ENCODE measurements at regions not wholly inside any gene's neighbourhood (a gene's known extent, or its start where the extent isn't known, plus 50 kb on each side); places are given as distances from the start of the nearest gene placed in this dataset.
"Not testable (repeated sequence)": the region's sequence is repeated elsewhere in the genome, so short reads cannot be mapped to it uniquely, and the experiment has no call there.

DNA sequence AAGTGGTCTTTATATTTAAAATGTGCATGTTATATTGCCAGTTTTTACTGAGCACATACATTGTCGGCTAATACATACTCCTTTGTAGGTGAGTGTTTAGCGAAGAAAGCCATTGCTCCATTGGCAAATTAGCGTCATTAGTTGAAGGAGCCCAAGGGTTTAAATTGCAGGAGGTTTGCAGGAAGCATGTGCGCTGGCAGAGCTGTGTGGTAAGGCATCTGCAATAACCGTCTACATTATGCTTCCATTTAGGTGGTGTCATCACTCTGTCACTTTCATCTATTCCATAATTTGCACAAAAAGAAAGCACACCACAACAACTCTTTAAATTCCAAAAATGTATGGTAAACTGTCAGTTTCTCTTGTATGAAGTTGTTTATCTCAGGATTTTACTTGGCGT, 82.8 kb upstream of the BDP1 start:
- TF ChIP-seq, protein P1, sequence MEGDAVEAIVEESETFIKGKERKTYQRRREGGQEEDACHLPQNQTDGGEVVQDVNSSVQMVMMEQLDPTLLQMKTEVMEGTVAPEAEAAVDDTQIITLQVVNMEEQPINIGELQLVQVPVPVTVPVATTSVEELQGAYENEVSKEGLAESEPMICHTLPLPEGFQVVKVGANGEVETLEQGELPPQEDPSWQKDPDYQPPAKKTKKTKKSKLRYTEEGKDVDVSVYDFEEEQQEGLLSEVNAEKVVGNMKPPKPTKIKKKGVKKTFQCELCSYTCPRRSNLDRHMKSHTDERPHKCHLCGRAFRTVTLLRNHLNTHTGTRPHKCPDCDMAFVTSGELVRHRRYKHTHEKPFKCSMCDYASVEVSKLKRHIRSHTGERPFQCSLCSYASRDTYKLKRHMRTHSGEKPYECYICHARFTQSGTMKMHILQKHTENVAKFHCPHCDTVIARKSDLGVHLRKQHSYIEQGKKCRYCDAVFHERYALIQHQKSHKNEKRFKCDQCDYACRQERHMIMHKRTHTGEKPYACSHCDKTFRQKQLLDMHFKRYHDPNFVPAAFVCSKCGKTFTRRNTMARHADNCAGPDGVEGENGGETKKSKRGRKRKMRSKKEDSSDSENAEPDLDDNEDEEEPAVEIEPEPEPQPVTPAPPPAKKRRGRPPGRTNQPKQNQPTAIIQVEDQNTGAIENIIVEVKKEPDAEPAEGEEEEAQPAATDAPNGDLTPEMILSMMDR (IDR thresholded peaks at IDR 0.05) = not testable (repeated sequence)
- TF ChIP-seq, protein P2, sequence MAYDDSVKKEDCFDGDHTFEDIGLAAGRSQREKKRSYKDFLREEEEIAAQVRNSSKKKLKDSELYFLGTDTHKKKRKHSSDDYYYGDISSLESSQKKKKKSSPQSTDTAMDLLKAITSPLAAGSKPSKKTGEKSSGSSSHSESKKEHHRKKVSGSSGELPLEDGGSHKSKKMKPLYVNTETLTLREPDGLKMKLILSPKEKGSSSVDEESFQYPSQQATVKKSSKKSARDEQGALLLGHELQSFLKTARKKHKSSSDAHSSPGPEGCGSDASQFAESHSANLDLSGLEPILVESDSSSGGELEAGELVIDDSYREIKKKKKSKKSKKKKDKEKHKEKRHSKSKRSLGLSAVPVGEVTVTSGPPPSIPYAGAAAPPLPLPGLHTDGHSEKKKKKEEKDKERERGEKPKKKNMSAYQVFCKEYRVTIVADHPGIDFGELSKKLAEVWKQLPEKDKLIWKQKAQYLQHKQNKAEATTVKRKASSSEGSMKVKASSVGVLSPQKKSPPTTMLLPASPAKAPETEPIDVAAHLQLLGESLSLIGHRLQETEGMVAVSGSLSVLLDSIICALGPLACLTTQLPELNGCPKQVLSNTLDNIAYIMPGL (CRISPR knock-in tag; IDR thresholded peaks at IDR 0.05; ENCODE audit: borderline replicate concordance) = not testable (repeated sequence)
- not testable (repeated sequence) for TF ChIP-seq SMC3 (IDR thresholded peaks at IDR 0.05); RNF2 (IDR thresholded peaks at IDR 0.05; ENCODE audit: borderline replicate concordance, low read depth); POLR2AphosphoS2 (conservative IDR thresholded peaks at IDR 0.05; ENCODE audit: low read length); POLR2A (IDR thresholded peaks at IDR 0.05; ENCODE audit: low read length); EP300 (IDR thresholded peaks at IDR 0.05); RAD21 (conservative IDR thresholded peaks at IDR 0.05 in 1 of 2, IDR thresholded peaks at IDR 0.05 in 1 of 2); RCOR1 (IDR thresholded peaks at IDR 0.05; ENCODE audit: low read depth, low read length); ZC3H11A (IDR thresholded peaks at IDR 0.05); EHMT2 (IDR thresholded peaks at IDR 0.05; ENCODE audit: low read depth); TFCP2L1 (CRISPR knock-in tag; IDR thresholded peaks at IDR 0.05)
- TF ChIP-seq, protein P3, sequence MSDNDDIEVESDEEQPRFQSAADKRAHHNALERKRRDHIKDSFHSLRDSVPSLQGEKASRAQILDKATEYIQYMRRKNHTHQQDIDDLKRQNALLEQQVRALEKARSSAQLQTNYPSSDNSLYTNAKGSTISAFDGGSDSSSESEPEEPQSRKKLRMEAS (IDR thresholded peaks at IDR 0.05) = not testable (repeated sequence)
- TF ChIP-seq, protein P4, sequence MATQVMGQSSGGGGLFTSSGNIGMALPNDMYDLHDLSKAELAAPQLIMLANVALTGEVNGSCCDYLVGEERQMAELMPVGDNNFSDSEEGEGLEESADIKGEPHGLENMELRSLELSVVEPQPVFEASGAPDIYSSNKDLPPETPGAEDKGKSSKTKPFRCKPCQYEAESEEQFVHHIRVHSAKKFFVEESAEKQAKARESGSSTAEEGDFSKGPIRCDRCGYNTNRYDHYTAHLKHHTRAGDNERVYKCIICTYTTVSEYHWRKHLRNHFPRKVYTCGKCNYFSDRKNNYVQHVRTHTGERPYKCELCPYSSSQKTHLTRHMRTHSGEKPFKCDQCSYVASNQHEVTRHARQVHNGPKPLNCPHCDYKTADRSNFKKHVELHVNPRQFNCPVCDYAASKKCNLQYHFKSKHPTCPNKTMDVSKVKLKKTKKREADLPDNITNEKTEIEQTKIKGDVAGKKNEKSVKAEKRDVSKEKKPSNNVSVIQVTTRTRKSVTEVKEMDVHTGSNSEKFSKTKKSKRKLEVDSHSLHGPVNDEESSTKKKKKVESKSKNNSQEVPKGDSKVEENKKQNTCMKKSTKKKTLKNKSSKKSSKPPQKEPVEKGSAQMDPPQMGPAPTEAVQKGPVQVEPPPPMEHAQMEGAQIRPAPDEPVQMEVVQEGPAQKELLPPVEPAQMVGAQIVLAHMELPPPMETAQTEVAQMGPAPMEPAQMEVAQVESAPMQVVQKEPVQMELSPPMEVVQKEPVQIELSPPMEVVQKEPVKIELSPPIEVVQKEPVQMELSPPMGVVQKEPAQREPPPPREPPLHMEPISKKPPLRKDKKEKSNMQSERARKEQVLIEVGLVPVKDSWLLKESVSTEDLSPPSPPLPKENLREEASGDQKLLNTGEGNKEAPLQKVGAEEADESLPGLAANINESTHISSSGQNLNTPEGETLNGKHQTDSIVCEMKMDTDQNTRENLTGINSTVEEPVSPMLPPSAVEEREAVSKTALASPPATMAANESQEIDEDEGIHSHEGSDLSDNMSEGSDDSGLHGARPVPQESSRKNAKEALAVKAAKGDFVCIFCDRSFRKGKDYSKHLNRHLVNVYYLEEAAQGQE (IDR thresholded peaks at IDR 0.05) = not testable (repeated sequence)

All from A549 (cell line).